Fibroblast of skin of back (primary cell): ENCODE measurements at regions not wholly inside any gene's neighbourhood (a gene's known extent, or its start where the extent isn't known, plus 50 kb on each side); places are given as distances from the start of the nearest gene placed in this dataset.

ENCODE experiments used
- DNase-seq: peaks from one replicate; pipeline ENCODE4 v3.0.0-alpha.2; 2013

- no peak for DNase-seq
These were observed 54.7 kb upstream of the TRIM39 start for GRCh38 chr6:30272032-30272431.

DNA sequence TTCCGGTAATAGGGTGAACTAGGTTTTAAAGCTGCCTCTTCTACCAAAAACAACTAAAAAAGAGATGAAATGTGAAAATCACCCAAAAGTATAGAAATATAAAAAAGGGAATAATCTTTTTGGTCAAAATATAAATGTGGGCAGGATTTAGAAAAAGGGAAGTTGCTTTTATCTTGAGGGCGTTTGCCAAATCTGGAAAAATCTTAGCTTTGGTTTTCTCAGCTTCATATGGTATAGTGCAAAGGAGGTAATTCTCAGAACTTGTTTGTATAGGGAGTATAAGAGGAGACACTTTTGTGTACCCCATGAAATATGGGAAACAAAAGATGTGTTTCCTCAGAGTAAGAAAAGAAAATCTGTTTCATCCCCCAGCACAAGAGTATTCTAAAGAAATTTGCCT, 54.2 kb upstream of the TRIM26 start:
- no peak for DNase-seq

GRCh38 chr6:30265594-30265993, 52.4 kb upstream of the TRIM26 start:
- DNase-seq = no peak

DNA sequence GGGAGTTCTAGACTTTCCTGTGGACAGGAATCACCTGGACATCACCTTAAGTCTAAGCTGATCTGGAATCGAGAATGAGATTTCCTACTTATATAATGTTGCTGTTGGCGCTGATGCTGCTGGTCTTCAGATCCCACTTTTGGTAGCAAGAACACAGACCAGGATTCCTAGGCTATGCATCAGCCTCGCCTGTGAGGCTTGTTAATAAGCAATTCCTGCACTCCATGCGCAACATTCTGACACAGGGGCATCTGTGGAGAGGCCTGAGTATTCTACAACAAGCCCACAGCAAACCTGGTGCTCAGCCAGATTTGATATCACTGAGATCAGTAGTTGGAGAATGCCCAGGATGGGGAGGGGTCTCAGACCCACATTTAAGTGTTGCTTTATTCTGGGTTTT, 52.0 kb upstream of the TRIM26 start:
- DNase-seq = peak; percentile 43

GRCh38 chr6:30264743-30265142, 51.5 kb upstream of the TRIM26 start:
- DNase-seq = peak; percentile 85

DNA sequence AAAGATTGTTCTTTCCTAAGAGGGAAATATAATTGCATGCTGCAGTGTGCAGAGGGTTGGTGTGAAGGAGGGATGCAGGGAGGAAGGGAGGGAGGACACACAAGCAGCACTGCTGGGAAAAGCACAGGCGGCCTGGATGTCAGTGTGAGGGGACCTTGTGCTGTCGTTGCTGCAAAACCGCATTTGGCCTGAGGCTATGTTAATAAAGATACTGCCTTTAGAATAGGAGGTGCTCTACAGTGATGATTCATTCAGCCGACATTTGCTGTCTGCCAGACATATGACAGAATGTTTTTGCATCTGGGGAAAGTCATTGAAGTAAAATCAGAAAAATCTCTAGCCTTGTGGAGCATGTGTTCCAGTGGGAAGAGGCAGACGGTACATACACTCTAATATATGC, 50.5 kb upstream of the TRIM26 start:
- peak; percentile 91 for DNase-seq
